Endothelial cell (in vitro differentiated cells): ENCODE measurements at regions not wholly inside any gene's neighbourhood (a gene's known extent, or its start where the extent isn't known, plus 50 kb on each side); places are given as distances from the start of the nearest gene placed in this dataset.

Source experiments
- DNase-seq: peaks from one replicate; pipeline ENCODE4 v3.0.0; 2021; ENCODE audit warnings: low spot score
- H3K27ac Mint-ChIP-seq: one replicate; pipeline ENCODE4 v1.8.0; 2021; ENCODE audit warnings: mixed read lengths, inconsistent platforms; ENCODE audit not compliant: unreplicated experiment
- H3K27me3 Mint-ChIP-seq: one replicate; pipeline ENCODE4 v1.8.0; 2021; ENCODE audit warnings: mild to moderate bottlenecking, moderate library complexity, mixed read lengths, inconsistent platforms; ENCODE audit not compliant: unreplicated experiment
- H3K36me3 Mint-ChIP-seq: one replicate; pipeline ENCODE4 v1.8.0; 2021; ENCODE audit warnings: mild to moderate bottlenecking, low read depth, mixed read lengths, inconsistent platforms; ENCODE audit not compliant: unreplicated experiment
- H3K4me1 Mint-ChIP-seq: one replicate; pipeline ENCODE4 v1.8.0; 2021; ENCODE audit warnings: mild to moderate bottlenecking, mixed read lengths, inconsistent platforms; ENCODE audit not compliant: unreplicated experiment
- H3K4me3 Mint-ChIP-seq: one replicate; pipeline ENCODE4 v1.8.0; 2021; ENCODE audit warnings: mild to moderate bottlenecking, mixed read lengths, inconsistent platforms; ENCODE audit not compliant: unreplicated experiment
- H3K9me3 Mint-ChIP-seq: one replicate; pipeline ENCODE4 v1.8.0; 2021; ENCODE audit warnings: mixed read lengths, inconsistent platforms; ENCODE audit not compliant: unreplicated experiment
- CTCF ChIP-seq: fragments of 200-600 bp; sonication (generic); IDR thresholded peaks from one replicate; pipeline ENCODE4 v1.5.0; 2021; ENCODE audit warnings: antibody characterized with exemption; ENCODE audit not compliant: unreplicated experiment

- no peak overlapping the region for H3K4me3 Mint-ChIP-seq
- no peaks in the 10 kb centered on the region for H3K9me3 Mint-ChIP-seq
- H3K27ac Mint-ChIP-seq, result no peak overlapping the region
- no peak for TF ChIP-seq CTCF
- H3K27me3 Mint-ChIP-seq, result no peaks in the 10 kb centered on the region
- no peak for DNase-seq
- H3K4me1 Mint-ChIP-seq, result no peaks in the 10 kb centered on the region
- H3K36me3 Mint-ChIP-seq, result no peaks in the 10 kb centered on the region
Observed at GRCh38 chr7:131932271-131932670, 375.8 kb upstream of the PODXL start.

GRCh38 chr7:131931370-131931769, 374.9 kb upstream of the PODXL start:
- Mint-ChIP-seq H3K36me3 (no peaks in the 10 kb centered on the region), H3K4me1 (no peaks in the 10 kb centered on the region), H3K27ac (no peak overlapping the region), H3K27me3 (no peaks in the 10 kb centered on the region), H3K9me3 (no peaks in the 10 kb centered on the region), H3K4me3 (no peak overlapping the region)
- no peak for TF ChIP-seq CTCF
- DNase-seq, result no peak

DNA sequence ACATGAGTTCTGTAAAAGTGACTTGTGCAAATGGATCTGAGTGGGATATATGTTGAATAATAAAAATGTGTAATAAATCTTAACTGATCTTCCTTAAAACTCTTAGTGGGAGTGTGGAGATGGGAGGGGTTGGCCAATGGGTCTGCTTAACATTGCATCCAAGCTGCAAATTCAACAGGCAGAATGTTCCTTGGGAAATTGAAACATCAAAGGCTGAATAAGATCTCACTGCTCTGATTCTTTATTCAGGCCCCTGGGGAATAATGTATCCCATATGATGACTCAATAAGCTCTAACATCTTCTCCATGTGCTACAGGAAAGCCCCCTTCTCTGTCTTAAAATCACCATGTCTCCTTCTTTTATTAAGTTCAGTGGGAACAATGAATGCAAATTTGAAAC, 373.2 kb upstream of the PODXL start:
- no peak for TF ChIP-seq CTCF
- no peaks in the 10 kb centered on the region for H3K9me3 Mint-ChIP-seq
- no peak overlapping the region for H3K27ac Mint-ChIP-seq
- H3K4me3 Mint-ChIP-seq, result no peak overlapping the region
- H3K36me3 Mint-ChIP-seq, result no peaks in the 10 kb centered on the region
- no peaks in the 10 kb centered on the region for H3K4me1 Mint-ChIP-seq
- DNase-seq, result no peak
- no peaks in the 10 kb centered on the region for H3K27me3 Mint-ChIP-seq

GRCh38 chr7:131927770-131928423, 371.5 kb upstream of the PODXL start:
- Mint-ChIP-seq H3K4me1 (no peaks in the 10 kb centered on the region), H3K9me3 (no peaks in the 10 kb centered on the region), H3K4me3 (no peak overlapping the region), H3K36me3 (no peaks in the 10 kb centered on the region), H3K27ac (no peak overlapping the region), H3K27me3 (no peaks in the 10 kb centered on the region)
- no peak for TF ChIP-seq CTCF
- DNase-seq, result no peak

- no peaks in the 10 kb centered on the region for H3K9me3 Mint-ChIP-seq
- H3K4me3 Mint-ChIP-seq, result no peak overlapping the region
- no peaks in the 10 kb centered on the region for H3K36me3 Mint-ChIP-seq
- H3K4me1 Mint-ChIP-seq, result no peaks in the 10 kb centered on the region
- TF ChIP-seq CTCF, result no peak
- no peak overlapping the region for H3K27ac Mint-ChIP-seq
- DNase-seq, result no peak
- no peaks in the 10 kb centered on the region for H3K27me3 Mint-ChIP-seq
Observed at GRCh38 chr7:131925636-131926035, 369.2 kb upstream of the PODXL start.
